Peyer's patch (tissue), 4 donors: ENCODE measurements at regions not wholly inside any gene's neighbourhood (a gene's known extent, or its start where the extent isn't known, plus 50 kb on each side); places are given as distances from the start of the nearest gene placed in this dataset.

Experiments used
- CTCF ChIP-seq, 6 experiments: fragments of 450-650 bp in 4 of 6; fragments of 200-600 bp in 2 of 6; sonication (generic) in 1 of 6; IDR thresholded peaks; one replicate each; pipeline ENCODE4 v1.5.1; 2017 to 2019; ENCODE audit warnings: antibody characterized with exemption in 6 of 6, mild to moderate bottlenecking in 3 of 6, moderate library complexity in 1 of 6
- POLR2A ChIP-seq, 2 donors: fragments of 450-650 bp; IDR thresholded peaks; one replicate each; pipeline ENCODE4 v1.5.1; 2017; ENCODE audit warnings: antibody characterized with exemption in 2 of 2, mild to moderate bottlenecking in 2 of 2, moderate library complexity in 2 of 2

GRCh38 chr5:33161421-33161820 lies 279.3 kb upstream of the TARS1 start:
- no peak for TF ChIP-seq CTCF (IDR thresholded peaks at IDR 0.05)
- no peak for TF ChIP-seq POLR2A (IDR thresholded peaks at IDR 0.05)
